Choroid plexus epithelial cell (primary cell): ENCODE measurements at regions not wholly inside any gene's neighbourhood (a gene's known extent, or its start where the extent isn't known, plus 50 kb on each side); places are given as distances from the start of the nearest gene placed in this dataset.

Source experiments
- DNase-seq: peaks from one replicate; pipeline ENCODE4 v3.0.0-alpha.2; 2010; ENCODE audit warnings: low read depth
- H3K4me3 ChIP-seq: 2 replicates; pipeline ENCODE4 v1.5.1; 2011; ENCODE audit warnings: low read depth, mild to moderate bottlenecking, control low read depth, low read length, moderate library complexity
- TF ChIP-seq, protein P1 (sequence below): conservative IDR thresholded peaks from 2 replicates; pipeline ENCODE4 v1.5.1; 2011; ENCODE audit warnings: low read depth, mild to moderate bottlenecking, control low read depth, inconsistent platforms, low read length, moderate library complexity

DNA sequence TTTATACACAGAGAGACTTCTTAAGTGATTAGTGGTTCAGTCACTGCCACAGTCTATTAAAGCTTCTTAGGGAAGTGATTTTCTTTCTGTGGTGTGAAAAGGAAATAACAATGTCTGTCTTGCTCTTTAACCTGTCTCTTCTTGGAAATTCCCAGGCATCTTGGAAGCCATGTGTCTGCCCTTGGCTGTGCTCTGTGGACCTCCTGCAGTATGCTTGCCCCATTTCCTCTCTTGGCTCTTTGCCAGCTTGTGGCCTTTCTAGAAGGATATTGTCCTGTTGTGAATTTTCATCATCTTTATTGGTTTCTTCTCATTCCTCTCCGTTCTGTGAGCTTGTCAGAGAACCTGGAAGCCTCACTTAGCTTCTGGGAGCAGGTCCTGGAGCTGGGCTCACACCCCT is 338.4 kb upstream of the C2CD4B start:
- DNase-seq = peak; percentile 67
- TF ChIP-seq, protein P1, sequence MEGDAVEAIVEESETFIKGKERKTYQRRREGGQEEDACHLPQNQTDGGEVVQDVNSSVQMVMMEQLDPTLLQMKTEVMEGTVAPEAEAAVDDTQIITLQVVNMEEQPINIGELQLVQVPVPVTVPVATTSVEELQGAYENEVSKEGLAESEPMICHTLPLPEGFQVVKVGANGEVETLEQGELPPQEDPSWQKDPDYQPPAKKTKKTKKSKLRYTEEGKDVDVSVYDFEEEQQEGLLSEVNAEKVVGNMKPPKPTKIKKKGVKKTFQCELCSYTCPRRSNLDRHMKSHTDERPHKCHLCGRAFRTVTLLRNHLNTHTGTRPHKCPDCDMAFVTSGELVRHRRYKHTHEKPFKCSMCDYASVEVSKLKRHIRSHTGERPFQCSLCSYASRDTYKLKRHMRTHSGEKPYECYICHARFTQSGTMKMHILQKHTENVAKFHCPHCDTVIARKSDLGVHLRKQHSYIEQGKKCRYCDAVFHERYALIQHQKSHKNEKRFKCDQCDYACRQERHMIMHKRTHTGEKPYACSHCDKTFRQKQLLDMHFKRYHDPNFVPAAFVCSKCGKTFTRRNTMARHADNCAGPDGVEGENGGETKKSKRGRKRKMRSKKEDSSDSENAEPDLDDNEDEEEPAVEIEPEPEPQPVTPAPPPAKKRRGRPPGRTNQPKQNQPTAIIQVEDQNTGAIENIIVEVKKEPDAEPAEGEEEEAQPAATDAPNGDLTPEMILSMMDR = no peak
- H3K4me3 ChIP-seq = no peak overlapping the region

DNA sequence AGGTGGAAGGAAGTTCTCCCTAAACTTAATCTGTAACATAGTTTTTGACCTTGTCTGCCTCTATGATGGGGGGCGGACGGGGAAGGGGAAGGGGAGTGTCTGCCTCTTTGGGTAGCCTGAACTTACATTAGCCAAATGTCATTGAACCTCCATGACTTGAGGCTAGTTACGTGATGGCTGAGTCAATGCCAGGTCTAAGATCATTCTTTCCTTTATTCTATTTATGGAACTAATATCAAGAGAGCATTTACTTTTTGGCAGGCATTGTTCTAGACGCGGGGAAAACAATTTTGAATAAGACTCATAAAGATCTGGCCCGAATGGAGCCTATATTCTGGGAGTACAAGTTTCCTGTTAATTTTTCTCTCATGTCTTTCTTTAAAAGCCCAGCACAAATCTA is 340.7 kb upstream of the C2CD4B start:
- H3K4me3 ChIP-seq = no peak overlapping the region
- no peak for DNase-seq
- TF ChIP-seq, protein P1 = no peak

DNA sequence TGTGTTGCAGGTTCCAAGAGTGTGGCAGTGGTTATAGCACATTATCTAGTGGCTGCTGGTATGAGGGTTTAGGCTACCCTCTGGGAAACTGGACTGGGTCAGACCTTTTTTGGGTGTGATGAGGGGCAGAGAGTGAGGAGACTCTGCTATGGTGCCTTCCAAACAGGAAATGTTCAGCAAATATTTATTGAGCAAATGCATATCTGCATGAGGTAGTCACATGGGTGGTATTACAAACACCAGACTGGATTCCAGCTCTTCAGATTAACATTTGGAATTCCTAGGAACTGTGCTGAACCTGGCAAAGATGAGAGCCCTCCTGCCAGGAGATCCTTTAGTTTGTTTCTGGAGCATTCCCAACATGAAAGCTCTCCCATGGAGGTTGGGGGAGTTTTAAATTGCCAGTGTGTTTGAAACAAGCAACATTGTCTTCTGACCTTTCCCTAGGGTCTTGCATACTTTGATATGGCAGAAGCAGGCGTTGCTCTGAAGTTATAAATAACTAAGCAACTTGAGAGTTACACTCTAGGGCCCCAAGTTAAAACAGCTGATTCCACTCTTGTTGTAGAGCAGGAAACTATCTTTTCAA is 341.2 kb upstream of the C2CD4B start:
- DNase-seq = peak; percentile 55
- no peak overlapping the region for H3K4me3 ChIP-seq
- TF ChIP-seq, protein P1 = no peak

DNA sequence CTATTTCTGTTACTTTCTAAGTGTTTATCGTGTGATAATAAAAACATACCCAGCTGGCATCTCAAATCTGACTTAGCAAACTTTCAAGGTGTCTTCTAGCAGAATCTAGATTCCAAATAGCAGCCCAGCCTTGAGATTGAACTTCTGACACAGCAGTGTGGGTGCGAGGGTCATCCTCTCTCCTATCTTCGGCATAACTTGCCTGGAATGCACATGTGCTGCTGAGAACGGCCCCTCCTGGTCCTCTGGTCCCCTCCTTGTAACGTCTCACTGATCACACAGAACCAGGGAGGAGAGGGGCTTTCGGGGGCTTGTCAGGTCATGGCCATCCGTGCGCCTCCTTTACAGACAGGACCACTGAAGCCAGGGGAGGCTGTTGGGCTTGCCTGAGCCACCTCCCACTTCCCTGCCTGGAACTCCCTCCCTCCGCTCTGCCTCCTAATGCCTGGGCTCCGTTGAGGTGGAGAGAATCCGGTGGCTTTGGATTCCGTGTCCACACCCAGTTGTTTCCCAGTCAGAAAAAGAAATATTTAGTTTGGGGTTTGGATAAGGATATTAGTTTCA is 344.4 kb upstream of the C2CD4B start:
- H3K4me3 ChIP-seq = no peak overlapping the region
- DNase-seq = no peak
- TF ChIP-seq, protein P1 = no peak

DNA sequence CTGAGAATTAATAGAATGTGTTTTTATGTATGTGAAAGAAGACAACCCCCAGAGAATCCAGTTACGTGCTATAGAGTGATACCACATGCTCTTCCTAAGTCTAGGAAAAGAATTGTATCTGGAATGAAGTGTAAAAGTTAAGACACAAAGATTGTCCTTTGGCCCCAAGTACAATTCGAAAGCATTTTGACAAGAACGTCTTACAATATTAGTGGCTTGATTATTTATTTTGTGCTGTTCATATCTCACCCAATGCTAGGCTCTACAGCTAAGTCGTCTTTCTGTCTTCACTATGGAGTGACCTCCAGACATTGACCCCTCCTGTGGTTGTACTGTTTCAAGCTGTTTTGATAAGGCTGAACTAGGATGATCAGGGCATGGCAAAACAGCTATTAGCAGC is 345.7 kb upstream of the C2CD4B start:
- TF ChIP-seq, protein P1 = no peak
- DNase-seq = no peak
- no peak overlapping the region for H3K4me3 ChIP-seq

DNA sequence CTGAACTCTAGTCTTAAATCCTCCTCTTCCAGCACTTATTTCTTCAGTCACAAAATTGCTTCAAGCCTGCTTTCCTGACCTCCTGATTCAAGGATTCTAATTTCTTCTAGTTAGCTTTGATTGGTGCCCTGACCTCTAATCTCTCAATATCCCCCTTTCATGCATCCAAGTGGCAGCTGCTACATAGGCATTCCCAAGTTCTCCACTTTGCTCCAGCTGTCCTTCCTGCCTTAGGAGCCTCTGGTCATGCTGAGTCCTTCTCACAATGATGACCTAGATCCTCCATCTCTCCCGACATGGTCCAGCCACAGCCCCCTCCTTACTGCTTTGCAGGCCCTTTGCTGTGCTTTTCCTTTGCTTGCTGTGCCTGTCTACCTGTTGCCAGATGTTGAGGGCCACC is 347.8 kb upstream of the C2CD4B start:
- no peak overlapping the region for H3K4me3 ChIP-seq
- DNase-seq = no peak
- TF ChIP-seq, protein P1 = no peak

DNA sequence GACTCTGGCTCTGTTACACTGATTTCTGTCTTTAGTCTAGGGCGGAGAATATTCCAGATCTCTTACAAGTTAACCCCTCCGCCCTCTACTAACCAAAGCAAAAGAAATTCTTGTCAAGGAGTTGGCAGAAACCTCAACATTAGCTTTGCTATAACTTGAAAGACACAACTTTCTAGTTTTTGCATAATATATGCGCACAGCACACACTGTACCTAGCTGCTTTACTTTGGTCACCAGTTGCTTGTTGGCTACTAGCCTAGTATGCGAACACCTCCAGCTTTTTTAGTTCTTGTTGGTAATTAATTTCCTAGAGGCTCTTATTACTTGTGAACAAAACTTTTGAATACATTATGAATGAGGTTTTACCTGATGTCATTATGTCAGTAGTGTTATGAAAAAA is 348.8 kb upstream of the C2CD4B start:
- TF ChIP-seq, protein P1 = no peak
- DNase-seq = no peak

More for the DNA sequence above, 348.8 kb upstream of the C2CD4B start:
- no peak overlapping the region for H3K4me3 ChIP-seq
